ENCODE measurements at regions not wholly inside any gene's neighbourhood (a gene's known extent, or its start where the extent isn't known, plus 50 kb on each side); places are given as distances from the start of the nearest gene placed in this dataset.
A peak's percentile ranks its signal among the peaks of the same experiment; 100 is the strongest.
"Not testable (repeated sequence)": the region's sequence is repeated elsewhere in the genome, so short reads cannot be mapped to it uniquely, and the experiment has no call there.

DNA sequence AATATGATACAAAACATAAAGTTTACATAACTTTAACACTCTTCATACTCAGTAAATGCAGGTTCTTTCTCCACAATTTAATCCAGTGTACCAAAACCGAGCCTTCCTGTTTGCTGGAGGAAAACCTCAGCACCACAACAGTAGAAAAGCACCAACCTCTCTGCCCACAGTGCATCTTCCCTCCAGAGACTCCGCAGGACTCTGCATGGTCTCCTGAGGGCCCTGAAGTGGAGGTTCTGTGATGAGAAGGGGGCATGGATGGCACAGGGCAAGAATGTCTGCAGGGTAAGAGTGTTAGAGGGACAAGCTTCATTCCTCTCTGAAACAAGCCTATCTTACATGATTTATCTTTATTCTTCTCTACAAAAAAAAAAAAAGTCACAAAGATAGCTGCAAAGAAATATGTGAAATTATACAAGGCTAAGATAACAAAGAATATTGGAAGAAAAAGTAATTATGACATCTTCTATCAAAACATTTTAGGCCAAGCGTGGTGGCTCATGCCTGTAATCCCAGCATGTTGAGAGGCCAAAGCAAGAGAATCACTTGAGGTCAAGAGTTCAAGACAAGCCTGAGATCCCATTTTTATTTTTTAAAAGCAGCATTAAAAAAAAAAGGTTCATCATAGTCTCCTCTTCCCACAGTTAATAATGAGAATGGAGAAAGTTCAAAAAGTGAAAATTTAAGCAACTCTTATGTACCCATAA lies 102.0 kb downstream of the VPREB1 start:
- no peak for DNase-seq

DNA sequence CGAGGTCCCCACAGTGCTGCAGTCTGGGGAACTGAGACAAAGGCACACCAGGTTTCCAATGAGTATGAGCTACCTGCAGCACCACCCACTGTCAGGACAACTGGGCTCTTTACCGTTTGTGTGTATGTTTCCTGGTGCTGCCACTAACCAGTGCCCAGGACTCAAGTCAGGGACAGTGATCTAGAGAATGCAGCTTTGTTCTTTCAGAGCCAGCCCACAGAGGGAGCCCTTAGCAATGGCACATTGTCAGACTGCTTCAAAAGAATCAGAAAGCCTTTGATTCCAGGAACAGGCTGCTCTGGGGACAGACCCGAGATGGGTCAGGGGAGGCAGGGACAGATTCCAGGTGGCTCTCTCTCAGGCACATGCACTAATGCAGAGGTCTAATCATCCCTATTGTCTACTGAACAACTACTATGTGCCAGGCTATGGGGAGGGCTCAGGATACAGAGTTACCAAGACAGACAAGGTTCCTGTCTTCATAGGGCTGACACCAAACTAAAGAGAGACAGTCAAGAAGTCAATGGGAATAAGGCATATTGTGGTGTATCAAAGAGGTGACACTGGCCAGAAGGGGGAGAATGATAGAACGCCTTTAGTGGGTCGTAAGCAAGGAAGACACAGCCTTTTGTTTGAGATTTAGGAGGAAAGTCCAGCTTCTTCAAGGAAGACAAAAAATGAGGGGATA lies 103.7 kb downstream of the VPREB1 start:
- no peak for DNase-seq

DNA sequence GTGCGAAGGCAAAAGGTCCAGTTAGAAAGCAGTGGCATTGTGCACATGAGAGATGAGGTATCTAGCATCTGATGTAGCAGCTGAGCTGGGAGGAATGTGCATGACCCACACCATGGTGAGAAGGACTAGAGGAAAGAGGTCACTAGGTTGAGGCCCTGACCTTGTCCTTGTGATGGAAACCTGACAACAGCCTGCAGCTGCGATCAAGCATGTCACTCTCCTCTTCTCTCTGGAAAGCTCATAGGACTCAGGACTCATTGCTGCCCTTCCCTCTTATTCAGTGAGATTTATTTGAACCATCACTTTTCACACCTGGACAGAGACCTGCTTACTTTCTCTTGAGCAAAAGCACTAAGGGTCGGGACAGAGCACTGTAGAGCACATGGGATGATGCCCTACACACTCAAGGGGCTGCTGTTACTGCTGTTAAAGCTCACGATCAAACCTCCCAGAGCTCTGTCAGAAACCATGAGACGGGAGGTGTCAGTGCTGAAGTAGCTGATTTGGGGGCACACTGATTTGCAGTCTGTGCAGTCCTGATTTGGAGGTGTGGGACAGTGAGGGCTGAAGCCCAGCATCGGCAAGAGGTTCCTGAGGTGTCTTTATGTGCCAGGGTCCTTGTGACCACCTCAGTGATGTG lies 104.3 kb downstream of the VPREB1 start:
- no peak for DNase-seq

DNA sequence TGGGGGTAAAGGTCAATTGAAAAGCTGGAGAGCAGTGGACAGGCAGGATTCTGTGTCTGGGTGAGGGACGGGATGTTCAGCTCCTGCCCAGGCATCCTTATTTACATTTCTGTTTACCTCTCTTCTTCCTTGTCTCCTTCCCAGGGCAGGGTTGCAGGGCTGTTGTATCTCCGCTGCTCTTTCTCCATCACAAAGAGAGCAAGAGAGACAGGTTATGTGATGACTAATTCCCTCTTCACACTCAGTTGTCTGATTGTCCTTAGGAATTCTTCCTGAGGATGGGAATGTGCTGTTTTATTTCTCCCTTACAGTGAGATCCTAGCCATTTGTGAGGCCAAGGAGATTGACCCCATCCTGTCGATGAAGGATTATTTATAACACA lies 104.9 kb downstream of the VPREB1 start:
- no peak for DNase-seq

DNA sequence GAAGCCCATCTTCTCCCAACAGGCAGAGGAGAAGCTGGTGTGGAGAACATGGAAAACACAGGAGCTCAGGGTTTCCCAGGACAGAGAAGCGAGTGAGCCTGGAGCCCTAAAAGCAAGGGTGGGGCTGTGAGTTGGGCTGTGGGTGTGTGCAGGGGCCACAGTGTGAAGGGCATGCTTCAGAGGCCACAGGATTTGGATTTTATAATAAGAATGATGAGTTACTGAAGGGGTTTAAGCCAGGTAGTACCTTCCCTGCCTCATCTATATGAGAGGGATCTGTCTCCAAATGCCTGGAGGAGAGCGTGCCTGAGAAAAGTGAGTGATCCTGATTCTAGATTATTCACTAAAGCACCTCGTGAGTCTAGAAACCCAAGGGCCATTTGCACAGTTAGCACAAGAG lies 106.8 kb downstream of the VPREB1 start:
- no peak for DNase-seq

DNA sequence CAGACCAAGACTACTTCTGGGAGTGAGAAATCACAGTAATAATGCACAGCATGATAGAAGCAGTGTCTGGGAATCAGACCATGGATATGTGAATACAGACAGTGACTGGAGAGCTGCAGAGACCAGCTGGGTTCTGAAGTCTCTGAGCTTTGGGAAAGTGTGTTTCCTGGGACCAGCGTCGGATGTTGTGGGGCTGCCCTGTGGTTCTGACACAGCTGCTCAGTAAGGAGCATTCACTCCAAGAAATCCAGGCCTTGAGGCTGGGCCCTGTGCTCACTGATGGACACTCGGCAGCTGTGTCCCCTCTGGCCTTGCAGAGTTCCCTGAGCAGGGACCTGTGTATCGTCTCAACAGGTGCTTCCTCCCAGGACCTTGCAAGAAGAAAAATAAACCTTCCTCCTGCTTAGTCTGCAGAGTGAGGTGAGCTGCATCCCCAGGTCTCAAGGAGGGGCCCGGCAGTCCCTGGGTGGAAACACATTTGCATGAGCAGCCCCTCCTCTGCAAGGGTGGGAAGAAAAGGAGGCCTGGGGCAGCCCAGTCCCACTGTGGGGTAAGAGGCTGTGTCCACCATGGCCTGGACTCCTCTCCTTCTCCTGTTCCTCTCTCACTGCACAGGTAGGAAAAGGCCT lies 107.9 kb downstream of the VPREB1 start:
- DNase-seq: no peak

DNA sequence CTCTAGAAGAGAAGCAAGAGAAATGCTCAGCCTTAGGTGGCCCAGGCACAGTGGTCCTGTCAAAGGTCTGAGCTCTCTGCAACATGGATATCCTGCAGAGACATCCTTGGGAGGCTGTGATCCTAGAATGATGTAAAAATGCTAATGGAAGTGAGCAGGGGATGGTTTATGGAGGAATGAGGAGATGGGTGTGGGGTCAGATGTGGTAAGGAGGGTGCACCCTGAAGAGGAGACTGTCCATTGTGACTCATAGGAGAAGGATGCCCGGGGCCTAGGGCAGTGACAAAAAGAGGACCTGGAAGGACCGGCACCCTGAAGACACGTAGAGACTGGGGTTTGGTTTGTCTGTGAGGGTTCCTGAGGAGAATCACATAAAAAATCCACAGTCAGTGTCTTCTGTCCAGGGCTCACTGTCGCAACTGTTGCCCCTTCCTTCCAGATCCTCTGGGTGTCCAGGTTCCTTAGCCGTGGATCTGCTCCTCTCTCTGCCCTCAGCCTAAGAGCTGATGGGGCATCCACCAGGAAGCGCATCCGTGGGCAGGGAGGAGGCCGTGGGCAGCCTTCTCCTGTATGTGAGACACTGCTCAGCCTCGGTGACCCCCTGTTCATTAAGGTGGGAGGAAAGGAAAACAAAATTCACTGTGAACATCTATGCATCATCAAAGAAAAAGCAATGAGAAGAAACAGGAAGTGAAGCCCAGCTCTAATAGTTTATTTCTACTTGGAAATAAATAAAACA lies 110.7 kb downstream of the VPREB1 start:
- no peak for DNase-seq

DNA sequence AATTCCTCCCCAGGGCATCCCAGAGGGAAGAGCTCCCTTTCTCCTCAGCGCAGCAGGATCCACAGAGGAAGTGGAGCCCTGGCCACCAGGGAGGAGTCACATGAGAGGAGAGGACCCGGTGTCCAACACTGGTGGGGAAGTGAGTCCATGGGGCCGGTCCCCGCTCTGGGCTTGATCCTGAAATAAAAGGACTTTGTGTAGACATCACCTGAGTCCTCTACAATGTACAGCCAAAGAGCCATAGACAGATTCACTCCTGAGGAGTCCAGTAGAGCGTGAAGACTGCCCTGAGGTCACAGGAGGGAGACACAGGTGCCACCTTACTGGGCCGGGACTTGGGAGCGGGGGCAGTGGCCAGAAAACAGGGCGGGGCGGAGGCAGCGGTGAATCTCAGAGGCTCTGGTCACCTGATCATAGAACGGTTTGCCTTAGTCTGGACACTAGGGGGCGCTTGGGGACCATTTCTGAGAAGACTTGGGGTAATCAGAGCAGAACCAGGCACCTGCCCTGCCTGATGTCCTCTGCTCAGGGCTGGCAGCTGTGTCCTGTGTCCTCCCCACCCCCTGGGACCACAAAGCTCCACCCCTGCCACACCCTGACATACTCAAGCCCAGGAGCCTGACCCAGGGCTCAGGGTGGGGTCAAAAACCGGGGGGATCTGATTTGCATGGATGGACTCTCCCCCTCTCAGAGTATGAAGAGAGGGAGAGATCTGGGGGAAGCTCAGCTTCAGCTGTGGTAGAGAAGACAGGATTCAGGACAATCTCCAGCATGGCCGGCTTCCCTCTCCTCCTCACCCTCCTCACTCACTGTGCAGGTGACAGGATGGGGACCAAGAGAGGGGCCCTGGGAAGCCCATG lies 112.7 kb downstream of the VPREB1 start:
- DNase-seq: peak; percentile 8

DNA sequence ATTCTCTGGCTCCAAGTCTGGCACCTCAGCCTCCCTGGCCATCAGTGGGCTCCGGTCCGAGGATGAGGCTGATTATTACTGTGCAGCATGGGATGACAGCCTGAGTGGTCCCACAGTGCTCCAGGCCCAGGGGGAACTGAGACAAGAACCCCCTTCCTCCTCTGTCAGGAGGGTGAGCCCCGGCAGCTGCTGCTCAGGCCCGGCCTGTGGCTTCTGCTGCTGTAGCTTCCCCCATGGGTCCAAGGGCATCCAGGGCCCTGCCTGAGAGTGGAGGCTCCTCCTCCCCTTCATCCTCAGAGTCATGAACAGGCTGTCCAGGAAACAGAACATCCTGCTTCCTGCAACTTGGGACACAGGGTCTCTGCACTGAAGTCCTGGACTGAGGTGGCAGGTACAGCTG lies 113.6 kb downstream of the VPREB1 start:
- DNase-seq: no peak

DNA sequence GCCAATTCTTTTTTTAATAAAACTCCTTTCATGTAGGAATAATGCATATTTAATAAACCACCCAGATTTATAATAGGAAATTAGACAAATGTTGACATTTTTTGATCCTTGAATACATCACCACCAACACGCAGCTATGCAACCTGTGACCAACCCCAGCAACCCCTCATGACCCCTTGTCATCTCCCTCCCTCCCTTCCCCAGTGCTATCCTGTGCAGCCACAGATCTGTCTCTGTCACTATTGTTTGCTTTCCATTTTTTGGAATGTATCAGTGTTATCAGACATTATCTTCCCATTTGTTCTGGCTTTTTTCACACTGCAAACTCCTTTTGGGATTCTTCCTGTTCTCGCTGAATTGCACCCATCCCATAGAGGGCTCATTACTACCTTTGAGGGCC lies 114.1 kb downstream of the VPREB1 start:
- DNase-seq: no peak

DNA sequence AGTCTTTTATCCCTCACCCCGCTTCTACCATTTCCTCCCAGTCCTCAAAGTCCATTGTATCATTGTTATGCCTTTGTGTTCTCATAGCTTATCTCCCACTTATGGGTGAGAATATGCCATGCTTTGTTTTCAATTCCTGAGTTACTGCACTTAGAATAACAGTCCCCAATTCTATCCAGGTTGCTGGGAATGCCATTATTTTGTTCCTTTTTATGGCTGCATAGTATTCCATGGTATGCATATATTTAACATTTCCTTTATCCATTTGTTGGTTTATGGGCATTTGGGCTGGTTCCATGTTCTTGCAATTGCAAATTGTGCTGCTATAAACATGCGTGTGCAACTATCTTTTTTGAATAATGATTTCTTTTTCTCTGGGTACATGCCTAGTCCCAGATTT lies 114.9 kb downstream of the VPREB1 start:
- no peak for DNase-seq

DNA sequence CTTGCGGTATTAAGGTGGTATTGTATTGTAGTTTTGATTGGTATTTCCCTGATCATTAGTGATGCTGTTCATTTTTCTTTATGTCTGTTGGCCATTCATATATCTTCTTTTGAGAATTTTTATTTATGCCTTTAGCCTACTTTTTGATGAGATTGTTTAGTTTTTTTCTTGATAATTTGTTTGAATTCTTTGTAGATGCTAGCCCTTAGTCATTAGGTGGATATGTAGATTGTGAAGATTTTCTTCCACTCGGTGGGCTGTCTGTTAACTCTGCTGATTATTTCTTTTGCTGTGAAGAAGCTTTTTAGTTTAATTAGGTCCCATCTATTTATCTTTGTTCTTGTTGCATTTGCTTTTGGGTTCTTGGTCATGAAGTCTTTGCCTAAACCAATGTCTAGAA lies 115.4 kb downstream of the VPREB1 start:
- no peak for DNase-seq

DNA sequence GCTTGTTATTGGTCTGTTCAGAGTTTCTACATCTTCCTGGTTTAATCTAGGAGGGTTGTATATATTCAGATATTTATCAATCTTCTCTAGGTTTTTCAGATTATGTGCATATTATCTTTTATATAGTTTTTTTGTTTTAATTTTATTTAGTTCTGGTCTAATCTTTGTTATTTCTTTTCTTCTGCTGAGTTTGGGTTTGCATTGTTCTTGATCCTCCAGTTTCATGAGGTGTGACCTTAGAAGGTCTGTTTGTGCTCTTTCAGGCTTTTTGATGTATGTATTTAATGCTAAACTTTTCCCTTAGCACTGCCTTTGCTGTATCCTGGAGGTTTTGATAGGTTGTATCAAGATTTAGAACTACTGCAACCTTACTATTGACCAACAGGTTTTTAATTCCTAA lies 117.7 kb downstream of the VPREB1 start:
- DNase-seq: no peak

DNA sequence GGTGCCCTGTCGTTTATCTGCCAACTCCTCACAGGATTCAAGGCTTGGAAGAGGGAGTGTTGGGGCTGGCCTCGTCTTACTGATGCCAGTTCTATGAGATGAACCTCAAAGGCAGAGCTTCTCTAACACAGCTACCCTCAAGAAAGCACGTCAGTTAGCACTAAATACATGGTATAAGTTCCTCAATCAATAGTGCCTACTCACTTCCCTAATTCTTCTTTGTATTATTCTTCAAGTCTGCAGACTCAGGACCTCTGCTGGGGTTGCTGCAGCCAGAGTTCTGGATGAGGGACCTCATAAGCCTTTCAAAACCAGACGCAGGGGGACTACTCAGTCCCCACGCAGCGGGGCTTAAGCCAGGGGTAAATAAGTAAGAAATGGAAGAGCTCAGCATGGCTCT lies 118.3 kb downstream of the VPREB1 start:
- no peak for DNase-seq

DNA sequence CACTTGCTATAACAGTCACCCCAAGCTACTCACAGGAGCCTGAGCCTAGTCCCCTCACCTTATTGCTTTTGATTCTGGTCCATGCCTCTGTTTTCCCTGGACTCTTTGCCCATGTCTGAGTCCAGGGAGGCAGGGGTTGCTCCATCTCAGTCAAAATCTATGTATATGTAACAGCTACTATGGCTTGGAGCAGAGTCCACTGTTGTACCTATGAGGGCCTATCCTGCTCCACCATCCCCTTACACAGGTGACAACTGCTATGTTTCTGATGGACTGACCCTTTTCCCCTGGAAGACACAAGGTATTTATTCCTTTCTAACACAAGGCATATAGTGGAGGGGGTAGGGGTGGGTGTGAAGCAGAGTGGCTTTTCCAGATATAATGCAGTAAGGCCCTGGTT lies 119.6 kb downstream of the VPREB1 start:
- DNase-seq: no peak

DNA sequence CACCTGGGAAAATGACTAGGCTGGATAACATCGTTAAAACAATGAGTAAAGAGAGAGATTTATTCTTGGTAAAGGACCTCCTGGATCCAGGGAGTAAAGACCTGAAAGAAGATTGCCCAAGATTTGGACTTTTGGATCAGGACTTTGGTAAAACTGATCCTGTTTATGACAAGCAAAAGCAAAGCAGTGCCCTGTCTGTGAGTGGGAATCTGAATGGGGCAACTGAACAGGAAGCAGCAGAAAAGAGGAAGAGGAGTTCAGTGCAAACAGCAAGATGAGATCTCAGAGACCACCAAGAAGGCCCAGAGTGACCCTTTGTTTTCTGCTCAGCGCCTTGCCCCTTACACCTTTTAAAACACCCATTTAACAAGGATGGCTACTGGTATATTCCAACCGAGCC lies 122.0 kb downstream of the VPREB1 start:
- no peak for DNase-seq

DNA sequence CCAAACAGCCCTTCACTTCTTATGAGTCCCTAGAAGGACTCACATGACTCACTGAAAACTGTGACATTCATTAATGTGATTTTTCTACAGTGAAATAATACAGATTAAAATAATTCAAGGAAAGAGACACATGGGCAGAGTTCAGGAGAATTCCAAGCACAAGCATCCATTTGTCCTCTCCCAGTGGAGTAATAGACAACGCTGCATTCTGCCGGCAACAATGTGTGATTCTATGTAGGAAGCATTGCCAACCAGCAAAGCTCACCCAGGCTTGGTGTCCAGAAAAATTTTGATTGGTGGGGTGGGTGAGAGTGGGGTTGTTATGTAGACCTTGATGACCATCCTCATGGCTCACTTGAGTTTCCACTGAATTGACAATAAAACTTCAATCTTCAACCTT lies 123.9 kb downstream of the VPREB1 start:
- no peak for DNase-seq

DNA sequence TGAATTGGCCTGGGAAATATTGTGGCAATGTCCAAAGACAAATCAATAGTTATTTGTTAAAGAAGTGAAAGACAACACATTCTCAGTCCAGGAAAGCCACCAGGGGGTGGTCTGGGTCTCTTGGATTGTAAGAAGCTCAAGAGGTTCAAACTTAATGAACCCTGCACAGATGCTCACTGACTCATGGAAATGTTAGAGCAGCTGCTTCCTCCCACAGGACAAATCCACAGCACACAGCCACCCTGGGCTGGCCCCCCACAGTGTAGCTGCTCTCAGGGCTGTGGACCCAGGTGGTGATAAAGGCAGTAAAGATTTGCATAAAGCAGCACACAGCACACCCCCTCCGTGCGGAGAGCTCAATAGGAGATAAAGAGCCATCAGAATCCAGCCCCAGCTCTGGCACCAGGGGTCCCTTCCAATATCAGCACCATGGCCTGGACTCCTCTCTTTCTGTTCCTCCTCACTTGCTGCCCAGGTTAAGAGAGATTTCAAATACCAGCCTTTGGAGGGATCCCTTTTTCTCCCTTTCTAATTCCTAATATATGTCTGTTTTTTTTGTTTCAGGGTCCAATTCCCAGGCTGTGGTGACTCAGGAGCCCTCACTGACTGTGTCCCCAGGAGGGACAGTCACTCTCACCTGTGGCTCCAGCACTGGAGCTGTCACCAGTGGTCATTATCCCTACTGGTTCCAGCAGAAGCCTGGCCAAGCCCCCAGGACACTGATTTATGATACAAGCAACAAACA lies 124.8 kb downstream of the VPREB1 start:
- DNase-seq: not testable (repeated sequence)

DNA sequence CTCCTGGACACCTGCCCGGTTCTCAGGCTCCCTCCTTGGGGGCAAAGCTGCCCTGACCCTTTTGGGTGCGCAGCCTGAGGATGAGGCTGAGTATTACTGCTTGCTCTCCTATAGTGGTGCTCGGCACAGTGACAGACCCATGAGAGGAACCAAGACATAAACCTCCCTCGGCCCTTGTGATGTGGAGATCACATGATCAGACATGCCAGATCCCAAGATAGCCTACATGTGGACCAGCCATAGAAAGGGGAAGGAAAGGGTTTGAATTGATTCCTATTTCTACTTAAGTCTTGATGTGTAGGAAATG lies 125.3 kb downstream of the VPREB1 start:
- DNase-seq: no peak

DNA sequence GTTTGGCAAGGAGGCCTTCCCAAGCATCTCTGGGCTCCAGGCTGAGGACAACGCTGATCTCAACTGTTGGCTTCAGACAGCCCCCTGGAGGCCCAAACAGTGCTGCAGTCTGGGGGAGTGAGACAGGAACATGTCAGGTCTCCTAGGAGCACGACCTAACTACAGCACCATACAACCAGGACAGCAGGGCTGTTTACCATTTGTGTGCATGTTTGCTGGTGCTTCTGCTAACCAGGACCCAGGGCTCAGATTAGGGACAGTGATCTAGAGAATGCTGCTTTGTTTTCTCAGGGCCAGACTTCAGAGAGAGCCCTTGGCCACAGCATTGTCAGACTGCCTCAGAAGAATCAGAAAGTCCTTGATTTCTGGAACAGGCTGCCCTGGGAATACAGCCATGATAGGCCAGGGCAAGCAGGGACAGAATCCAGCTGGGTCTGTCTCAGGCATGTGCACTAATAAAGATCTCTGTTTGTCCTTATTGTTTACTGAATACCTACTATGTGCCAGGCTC lies 126.5 kb downstream of the VPREB1 start:
- no peak for DNase-seq

DNA sequence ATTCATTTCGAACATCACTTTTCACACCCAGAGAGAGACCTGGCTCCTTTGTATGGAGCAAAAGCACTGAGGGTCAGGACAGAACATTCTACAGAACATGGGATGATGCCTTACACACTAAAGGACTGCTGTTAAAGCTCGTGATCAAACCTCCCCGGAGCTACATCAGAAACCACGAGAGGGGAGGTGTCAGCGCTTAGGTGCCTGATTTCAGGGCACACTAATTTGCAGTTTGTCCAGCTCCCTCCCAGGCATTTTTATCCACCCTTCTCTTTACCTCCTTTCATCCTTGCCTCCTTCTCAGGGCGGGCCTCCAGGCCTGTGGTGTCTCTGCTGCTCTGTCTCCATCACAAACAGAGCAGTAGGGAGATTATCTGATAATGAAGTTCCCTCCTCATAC lies 127.5 kb downstream of the VPREB1 start:
- no peak for DNase-seq

DNA sequence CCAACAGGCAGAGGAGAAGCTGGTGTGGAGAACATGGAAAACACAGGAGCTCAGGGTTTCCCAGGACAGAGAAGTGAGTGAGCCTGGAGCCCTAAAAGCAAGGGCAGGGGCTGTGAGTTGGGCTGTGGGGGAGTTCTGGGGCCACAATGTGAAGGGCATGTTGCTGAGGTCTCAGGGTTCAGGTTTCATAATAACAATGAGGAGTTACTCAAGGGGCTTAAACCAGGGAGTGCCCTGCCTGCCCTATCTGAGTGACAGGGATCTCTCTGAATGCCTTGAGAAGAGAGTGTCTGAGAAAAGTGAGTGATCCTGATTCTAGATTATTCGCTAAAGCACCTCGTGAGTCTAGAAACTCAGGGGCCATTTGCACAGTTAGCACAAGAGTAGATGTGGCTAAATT lies 129.6 kb downstream of the VPREB1 start:
- DNase-seq: no peak

All from GF-D8 (cell line).